H1 (cell line): ENCODE measurements at regions not wholly inside any gene's neighbourhood (a gene's known extent, or its start where the extent isn't known, plus 50 kb on each side); places are given as distances from the start of the nearest gene placed in this dataset.

Source experiments
- EGR1 ChIP-seq: IDR thresholded peaks from 2 replicates; pipeline ENCODE4 v1.6.1; 2011; ENCODE audit warnings: low read depth, low read length, borderline replicate concordance
- PHF8 ChIP-seq: fragments of 200-600 bp; sonication (generic); conservative IDR thresholded peaks from 2 replicates; pipeline ENCODE4 v1.7.1; 2012; ENCODE audit warnings: low read depth, mild to moderate bottlenecking, inconsistent platforms, low read length, moderate library complexity
- POLR2A ChIP-seq, 2 experiments: IDR thresholded peaks; 1 replicate in 1 of 2; 2 replicates in 1 of 2; pipeline ENCODE4 v1.6.1; 2011; ENCODE audit warnings: low read depth in 2 of 2, low read length in 2 of 2, mild to moderate bottlenecking in 2 of 2; ENCODE audit errors: control extremely low read depth in 1 of 2
- SRF ChIP-seq: IDR thresholded peaks from 2 replicates; pipeline ENCODE4 v1.6.1; 2011; ENCODE audit warnings: mild to moderate bottlenecking, low read depth, low read length, moderate library complexity
- TEAD4 ChIP-seq: IDR thresholded peaks from 2 replicates; pipeline ENCODE4 v1.6.1; 2012; ENCODE audit warnings: low read depth, low read length, inconsistent platforms, mixed read lengths
- TF ChIP-seq, protein P1 (sequence below), 3 experiments: IDR thresholded peaks; 1 replicate in 2 of 3; 2 replicates in 1 of 3; pipeline versions ENCODE4 v1.5.1 to v1.6.1; 2011; ENCODE audit warnings: low read length in 3 of 3, mild to moderate bottlenecking in 3 of 3, inconsistent platforms in 2 of 3, low read depth in 1 of 3, moderate library complexity in 1 of 3; ENCODE audit not compliant: insufficient read depth in 1 of 3; ENCODE audit errors: control extremely low read depth in 1 of 3

DNA sequence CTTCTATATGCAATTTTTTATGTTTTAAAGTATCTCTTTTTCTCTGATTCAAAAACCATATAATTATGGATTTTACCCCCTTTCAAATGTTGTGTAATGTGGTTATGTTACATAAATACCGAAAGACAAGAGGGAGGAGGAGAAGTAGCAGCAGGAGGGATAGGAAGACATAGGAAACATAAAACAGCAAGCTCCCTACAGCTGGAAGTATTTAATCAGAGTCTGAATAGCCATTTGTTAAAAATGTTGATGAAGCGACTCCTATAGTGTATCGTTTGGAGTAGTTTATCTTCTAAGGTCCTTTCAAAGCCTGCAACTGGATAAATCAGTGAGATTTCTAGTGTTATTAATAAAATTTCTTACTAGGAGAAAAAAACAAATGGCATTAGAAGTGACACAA is 598.1 kb upstream of the GOLIM4 start:
- TF ChIP-seq POLR2A (IDR thresholded peaks at IDR 0.05; ENCODE audit: control extremely low read depth in 1 of 2, low read depth in 2 of 2, low read length in 2 of 2) (no peak), EGR1 (no peak), TEAD4 (no peak), SRF (no peak), PHF8 (no peak)
- TF ChIP-seq, protein P1, sequence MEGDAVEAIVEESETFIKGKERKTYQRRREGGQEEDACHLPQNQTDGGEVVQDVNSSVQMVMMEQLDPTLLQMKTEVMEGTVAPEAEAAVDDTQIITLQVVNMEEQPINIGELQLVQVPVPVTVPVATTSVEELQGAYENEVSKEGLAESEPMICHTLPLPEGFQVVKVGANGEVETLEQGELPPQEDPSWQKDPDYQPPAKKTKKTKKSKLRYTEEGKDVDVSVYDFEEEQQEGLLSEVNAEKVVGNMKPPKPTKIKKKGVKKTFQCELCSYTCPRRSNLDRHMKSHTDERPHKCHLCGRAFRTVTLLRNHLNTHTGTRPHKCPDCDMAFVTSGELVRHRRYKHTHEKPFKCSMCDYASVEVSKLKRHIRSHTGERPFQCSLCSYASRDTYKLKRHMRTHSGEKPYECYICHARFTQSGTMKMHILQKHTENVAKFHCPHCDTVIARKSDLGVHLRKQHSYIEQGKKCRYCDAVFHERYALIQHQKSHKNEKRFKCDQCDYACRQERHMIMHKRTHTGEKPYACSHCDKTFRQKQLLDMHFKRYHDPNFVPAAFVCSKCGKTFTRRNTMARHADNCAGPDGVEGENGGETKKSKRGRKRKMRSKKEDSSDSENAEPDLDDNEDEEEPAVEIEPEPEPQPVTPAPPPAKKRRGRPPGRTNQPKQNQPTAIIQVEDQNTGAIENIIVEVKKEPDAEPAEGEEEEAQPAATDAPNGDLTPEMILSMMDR (IDR thresholded peaks at IDR 0.05; ENCODE audit: control extremely low read depth in 1 of 3, insufficient read depth in 1 of 3, low read depth in 1 of 3, low read length in 3 of 3), result no peak
